SW 1271 (cell line): ENCODE measurements at regions not wholly inside any gene's neighbourhood (a gene's known extent, or its start where the extent isn't known, plus 50 kb on each side); places are given as distances from the start of the nearest gene placed in this dataset.
"Not testable (repeated sequence)": the region's sequence is repeated elsewhere in the genome, so short reads cannot be mapped to it uniquely, and the experiment has no call there.

Experiments used
- DNase-seq, 2 experiments: peaks; one replicate each; lab custom pipeline; 2025; lab: John Stamatoyannopoulos, UW

DNA sequence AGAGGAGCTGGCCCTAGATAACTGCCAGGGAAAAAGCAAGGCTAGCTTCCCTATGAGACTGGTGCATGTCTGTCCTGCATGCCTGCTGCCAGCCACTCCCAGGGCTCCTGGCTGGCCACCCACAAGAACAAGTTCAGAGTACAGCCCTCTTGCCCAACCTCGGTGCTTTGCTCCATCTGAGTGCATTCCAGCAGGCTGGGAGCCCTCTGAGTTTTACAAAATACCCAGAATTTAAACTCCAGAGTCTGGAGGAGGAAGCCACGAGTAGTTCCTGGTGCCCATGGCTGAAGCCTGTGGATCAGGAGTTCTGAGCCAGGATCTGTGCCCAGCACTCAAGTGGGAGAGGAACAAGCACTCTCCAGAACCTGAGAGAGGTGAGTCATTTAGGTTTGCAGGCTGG lies 111.6 kb downstream of the MAGEE2 start:
- DNase-seq: no peak

DNA sequence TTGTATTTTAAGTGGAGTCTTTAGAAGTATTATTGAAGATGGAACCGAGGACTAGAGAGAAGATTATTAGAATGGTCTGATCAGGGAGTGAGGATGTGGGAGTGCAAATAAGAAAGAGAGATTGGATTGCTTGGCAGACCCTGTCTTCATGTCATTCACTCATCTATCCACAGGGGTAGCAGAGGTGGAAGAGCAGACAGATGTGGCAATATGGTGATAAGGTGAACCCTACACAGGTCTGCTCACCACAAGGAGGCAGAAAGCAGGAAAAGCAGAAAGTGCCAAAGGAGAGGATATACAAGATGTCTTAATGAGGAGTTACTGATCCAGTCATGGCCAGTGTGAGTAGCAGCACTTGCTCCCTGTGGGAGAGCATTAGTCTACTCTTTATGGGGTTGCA lies 129.4 kb downstream of the MAGEE2 start:
- no peak for DNase-seq

DNA sequence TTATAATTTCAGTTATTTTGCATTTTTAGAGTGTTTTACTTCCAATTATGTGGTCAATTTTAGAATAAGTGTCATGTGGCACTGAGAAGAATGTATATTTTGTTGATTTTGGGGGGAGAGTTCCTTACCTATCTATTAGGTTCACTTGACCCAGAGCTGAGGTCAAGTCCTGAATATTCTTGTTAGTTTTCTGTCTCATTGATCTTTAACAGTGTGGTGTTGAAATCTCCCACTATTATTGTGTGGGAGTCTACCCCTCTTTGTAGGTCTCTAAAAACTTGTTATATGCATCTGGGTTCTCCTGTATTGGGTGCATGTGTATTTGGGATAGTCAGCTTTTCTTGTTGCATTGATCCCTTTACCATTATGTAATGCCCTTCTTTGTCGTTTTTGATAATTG lies 127.0 kb upstream of the ZDHHC15 start:
- DNase-seq: no peak

DNA sequence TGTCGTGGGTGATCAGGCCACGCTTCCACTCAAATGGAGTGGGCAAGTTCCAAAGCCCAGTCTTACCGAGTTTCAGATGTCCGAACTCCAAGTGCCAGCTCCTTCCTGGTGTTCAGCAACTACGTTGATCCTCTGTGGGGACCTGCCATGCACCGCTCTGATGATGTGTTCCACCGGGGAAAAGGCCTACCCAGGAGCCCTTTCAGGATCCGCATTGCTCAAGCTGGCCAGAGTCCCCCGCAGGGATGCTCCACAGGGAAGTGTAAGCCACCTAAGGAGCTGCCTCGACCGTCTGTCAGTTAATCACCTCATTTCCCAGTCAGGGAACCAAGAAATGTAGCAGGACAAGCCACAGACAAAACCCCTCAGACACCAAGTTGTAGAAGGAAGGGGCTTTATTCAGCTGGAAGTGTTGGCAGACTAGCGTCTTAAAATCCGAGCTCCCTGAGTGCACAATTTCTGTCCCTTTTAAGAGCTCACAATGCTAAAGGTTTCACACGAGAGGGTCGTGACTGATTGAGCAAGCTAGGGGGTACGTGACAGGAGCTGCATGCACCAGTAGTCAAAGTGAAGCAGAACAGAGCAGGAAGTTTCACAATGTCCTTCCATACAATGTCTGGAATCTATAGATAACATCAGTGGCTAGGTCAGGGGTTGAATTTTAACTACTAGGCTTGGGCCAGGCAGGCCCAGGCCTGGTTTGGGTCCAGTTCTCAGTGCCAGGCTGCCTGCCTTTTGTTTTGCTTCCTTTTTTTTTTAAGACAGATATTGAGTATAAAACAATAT lies 126.2 kb upstream of the ZDHHC15 start:
- DNase-seq: no peak

DNA sequence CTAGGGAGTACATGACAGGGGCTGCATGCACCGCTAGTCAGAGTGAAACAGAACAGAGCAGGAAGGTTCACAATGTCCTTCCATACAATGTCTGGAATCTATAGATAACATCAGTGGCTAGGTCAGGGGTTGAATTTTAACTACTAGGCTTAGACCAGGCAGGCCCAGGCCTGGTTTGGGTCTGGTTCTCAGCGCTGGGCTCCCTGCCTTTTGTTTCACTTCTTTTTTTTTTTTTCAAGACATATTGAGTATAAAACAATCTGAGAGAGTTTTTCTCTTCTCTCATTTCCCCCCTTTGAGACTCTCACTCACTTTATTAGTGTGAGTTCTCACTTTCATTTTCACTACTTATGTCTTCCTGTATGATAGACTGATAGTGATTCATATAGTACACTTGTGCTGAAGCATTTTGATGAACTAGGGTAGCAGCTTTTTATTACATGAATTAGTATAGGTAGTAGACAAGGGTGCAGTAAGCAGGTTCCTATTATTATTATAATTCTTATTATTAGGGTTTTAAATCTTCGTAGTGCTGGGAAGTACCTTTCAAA lies 120.0 kb upstream of the ZDHHC15 start:
- no peak for DNase-seq

DNA sequence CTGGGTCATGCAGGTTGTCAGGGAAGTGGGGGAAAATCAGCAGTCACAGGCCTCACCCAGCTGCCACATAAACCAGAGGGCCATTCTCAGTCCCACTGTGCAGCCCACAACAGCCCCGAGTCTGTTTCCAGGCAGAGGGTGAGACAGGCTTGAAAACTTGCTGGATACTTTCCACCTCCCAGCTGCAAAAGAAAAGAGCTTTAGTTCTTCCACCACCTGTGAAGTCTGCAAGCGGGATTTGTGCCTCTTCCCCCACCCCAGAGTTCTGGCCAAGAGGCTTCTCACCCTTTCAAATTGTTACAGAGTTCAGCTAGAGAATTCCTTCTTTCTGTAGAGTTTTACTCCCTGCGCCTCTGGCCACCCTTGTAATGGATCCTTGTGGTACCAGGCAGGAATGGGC lies 115.5 kb upstream of the ZDHHC15 start:
- DNase-seq: no peak

DNA sequence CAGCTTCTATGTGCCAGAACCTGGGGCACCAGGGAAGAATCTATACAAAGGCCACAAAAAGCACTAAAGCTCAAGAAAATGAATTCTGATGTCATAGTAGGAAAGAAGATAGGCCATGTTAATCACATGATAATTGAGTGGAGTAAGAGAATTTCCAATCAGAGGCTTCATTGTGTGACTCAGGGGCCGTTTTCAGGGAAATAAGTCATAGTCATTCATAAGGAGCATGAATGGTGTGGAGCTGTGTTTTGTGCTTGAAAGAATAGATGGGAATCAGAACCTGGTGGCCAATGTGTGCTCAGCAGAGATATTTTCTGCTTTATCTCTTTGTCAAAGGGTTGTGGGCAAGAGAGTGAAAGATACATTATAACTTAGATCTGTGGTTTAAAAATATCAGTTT lies 102.4 kb upstream of the ZDHHC15 start:
- DNase-seq: no peak

DNA sequence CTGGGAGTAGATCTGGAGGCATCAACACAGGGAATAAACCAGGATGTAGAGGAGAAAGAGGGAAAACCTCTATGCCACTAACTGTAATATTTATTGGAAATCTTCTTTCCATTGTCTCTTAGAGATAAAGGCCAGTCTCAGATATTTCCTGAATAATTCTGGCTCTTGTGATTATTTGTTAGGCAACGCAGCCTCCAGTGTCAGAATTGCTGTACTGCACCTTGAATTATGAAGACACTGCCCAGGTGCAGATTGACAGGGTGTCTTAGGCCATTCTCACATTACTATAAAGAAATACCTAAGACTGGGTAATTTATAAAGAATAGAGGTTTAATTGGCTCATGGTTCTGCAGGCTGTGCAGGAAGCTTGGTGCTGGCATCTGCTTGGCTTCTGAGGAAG lies 100.7 kb upstream of the ZDHHC15 start:
- DNase-seq: no peak

DNA sequence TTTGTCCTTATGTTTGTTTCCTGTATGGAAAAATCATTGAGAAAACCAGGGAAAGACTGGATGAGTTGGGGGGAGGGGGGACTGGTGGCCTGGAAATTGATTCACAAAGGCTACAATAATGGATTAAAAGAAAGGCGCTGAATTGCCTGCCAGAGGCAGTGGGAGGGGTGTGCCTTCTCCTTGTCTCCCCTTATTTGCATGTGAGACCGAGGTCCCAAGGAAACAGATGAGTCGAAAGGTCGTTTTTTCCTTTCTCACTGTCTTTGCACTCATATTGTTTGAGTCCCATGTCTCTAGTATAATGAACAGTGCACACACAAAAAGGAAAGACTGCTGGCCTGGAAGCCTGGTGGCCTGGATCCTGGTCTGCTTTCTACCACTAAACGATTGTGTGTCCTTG lies 86.6 kb upstream of the ZDHHC15 start:
- no peak for DNase-seq

DNA sequence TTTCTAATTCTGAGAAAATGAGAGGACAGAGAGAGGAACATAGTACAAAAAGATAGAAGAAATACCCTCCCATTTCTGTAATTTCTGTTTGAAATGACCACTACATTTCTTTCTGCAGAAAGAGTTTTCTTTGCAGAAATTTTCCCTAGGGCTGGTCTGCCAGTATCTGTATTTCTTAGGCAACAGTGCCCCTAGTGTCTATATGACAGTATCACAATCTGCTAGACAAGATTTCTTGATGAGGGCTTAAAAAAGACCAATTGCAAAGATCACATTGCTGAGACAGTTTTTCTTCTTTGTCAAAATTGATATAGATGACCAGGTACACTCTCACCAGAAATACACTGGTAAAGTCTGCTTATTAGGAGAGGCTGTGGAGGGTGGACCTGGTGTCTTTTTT lies 81.0 kb upstream of the ZDHHC15 start:
- peak in 1 of 2 experiments; percentile 0 for DNase-seq

DNA sequence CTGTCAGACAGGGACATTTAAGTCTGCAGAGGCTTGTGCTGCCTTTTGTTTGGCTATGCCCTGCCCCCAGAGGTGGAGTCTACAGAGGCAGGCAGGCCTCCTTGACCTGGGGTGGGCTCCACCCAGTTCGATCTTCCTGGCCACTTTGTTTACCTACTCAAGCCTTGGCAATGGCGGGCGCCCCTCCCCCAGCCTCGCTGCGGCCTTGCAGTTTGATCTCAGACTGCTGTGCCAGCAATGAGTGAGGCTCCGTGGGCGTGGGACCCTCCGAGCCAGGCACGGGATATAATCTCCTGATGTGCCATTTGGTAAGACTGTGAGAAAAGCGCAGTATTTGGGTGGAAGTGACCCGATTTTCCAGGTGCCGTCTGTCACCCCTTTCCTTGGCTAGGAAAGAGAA lies 79.2 kb upstream of the ZDHHC15 start:
- DNase-seq: not testable (repeated sequence)

DNA sequence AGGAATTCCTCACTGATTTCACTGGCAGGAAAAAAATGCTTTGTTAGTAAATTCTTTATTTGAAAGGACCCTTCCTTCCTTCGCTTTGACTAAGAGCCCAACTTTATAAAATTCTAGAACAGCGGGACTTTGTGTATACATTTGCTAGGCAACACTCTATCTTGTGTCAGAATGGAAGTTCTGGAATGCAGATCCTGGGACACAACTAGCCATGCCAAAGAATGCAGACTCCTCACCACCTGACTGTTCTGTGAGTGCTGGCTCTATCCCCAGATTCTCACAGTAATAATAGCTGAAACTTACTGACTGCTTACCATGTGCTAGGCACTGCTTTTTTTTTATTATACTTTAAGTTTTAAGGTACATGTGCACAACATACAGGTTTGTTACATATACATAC lies 73.3 kb upstream of the ZDHHC15 start:
- no peak for DNase-seq

DNA sequence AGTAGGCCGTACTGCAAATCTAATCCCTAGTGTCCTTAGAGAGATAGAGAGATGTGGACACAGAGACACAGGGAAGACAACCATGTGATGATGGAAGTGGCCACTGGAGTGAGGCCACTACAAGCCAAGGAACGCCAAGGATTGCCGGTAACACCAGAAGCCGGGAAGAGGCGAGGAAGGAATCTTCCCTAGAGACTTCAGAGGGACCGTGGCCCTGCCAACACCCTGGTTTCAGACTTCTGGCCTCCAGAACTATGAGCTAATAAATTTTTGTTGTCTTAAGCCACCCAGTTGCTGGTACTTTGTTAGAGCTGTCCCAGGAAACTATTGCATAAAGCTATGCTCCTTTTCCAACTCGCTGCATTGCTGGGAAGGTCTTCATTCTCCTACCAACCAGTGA lies 70.3 kb upstream of the ZDHHC15 start:
- not testable (repeated sequence) for DNase-seq

DNA sequence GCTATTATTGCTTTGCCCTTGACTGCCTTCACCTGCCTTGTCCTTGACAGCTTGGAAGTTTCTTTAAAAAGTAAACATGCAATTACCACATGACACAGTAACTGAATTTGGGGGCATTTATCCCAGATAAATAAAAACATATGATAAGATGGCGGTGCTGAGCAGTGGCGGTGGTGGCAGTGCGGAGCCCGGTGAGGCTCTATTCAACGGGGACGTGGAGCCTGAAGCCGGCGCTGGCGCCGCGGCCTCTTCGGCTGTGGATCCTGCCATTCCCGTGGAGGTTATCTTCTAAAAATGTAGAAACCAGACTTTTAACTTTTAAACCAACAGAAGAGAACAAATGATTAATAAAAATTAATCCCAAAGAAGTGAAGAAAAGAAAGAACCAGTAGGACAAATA lies 59.7 kb upstream of the ZDHHC15 start:
- no peak for DNase-seq
